IMR-90 (cell line): ENCODE measurements at regions not wholly inside any gene's neighbourhood (a gene's known extent, or its start where the extent isn't known, plus 50 kb on each side); places are given as distances from the start of the nearest gene placed in this dataset.

Experiments
- ATAC-seq: fragments of 200-7000 bp; cut with Tn5 transposase; 2 replicates; pipeline ENCODE4 v1.9.1; 2020; ENCODE audit warnings: low read depth, mild to moderate bottlenecking, moderate library complexity
- BruUV-seq: library from RNA; stranded (reverse); fragments of 400-500 nt; replicated peaks from 2 replicates; lab custom pipeline; 2021; lab: Mats Ljungman, UMichigan
- CTCF ChIA-PET: fragments of 300-600 bp; formaldehyde crosslinking; extraction: SDS; loops from one replicate; lab custom pipeline; 2021; ENCODE audit warnings: antibody characterized with exemption; lab: Yijun Ruan, JAX
- POLR2A ChIA-PET: fragments of 300-600 bp; sonication (Branson Sonifier 250); formaldehyde crosslinking; loops from one replicate; lab custom pipeline; 2022; ENCODE audit warnings: antibody characterized with exemption; ENCODE audit not compliant: unreplicated experiment; lab: Charles Lee
- DNase-seq: peaks from one replicate; pipeline ENCODE4 v3.0.0; 2013
- H2AFZ ChIP-seq: replicated peaks from 2 replicates; pipeline ENCODE3; 2013; ENCODE audit warnings: low read length, mild to moderate bottlenecking; ENCODE audit not compliant: poor library complexity
- H2AK5ac ChIP-seq: 2 replicates; pipeline ENCODE4 v1.6.1; 2013; ENCODE audit warnings: low read depth, low read length, inconsistent platforms
- H2AK9ac ChIP-seq: replicated peaks from 2 replicates; pipeline ENCODE3; 2013; ENCODE audit warnings: mild to moderate bottlenecking, low read depth, low read length, moderate library complexity; ENCODE audit not compliant: poor library complexity
- H2BK120ac ChIP-seq: 2 replicates; pipeline ENCODE4 v1.6.1; 2013; ENCODE audit warnings: low read depth, low read length, inconsistent platforms
- H2BK15ac ChIP-seq: 3 replicates; pipeline ENCODE4 v1.6.1; 2013; ENCODE audit warnings: low read depth, low read length, inconsistent platforms
- H2BK20ac ChIP-seq: 2 replicates; pipeline ENCODE4 v1.6.1; 2013; ENCODE audit warnings: low read depth, mild to moderate bottlenecking, inconsistent platforms, low read length, moderate library complexity
- H2BK5ac ChIP-seq: 2 replicates; pipeline ENCODE4 v1.6.1; 2013; ENCODE audit warnings: mild to moderate bottlenecking, low read depth, low read length, inconsistent platforms; ENCODE audit not compliant: poor library complexity, severe bottlenecking
- H3K14ac ChIP-seq: replicated peaks from 2 replicates; pipeline ENCODE4 v1.6.1; 2013; ENCODE audit warnings: low read depth, low read length, inconsistent platforms
- H3K18ac ChIP-seq: 2 replicates; pipeline ENCODE4 v1.6.1; 2013; ENCODE audit warnings: low read depth, low read length, control low read depth
- H3K23ac ChIP-seq: 2 replicates; pipeline ENCODE4 v1.6.1; 2013; ENCODE audit warnings: low read depth, low read length, inconsistent platforms
- H3K27ac ChIP-seq: 2 replicates; pipeline ENCODE4 v1.5.1; 2013; ENCODE audit warnings: mild to moderate bottlenecking, control low read depth, low read length; ENCODE audit not compliant: insufficient read depth
- H3K27me3 ChIP-seq: 2 replicates; pipeline ENCODE4 v1.6.1; 2013; ENCODE audit warnings: low read length; ENCODE audit not compliant: control insufficient read depth, insufficient read depth
- H3K36me3 ChIP-seq: 2 replicates; pipeline ENCODE4 v1.6.1; 2013; ENCODE audit warnings: low read length, mixed read lengths; ENCODE audit not compliant: control insufficient read depth, insufficient read depth
- H3K4ac ChIP-seq: 2 replicates; pipeline ENCODE4 v1.6.1; 2013; ENCODE audit warnings: low read depth, low read length, inconsistent platforms
- H3K4me1 ChIP-seq: 2 replicates; pipeline ENCODE4 v1.6.1; 2013; ENCODE audit warnings: low read length, mixed read lengths; ENCODE audit not compliant: control insufficient read depth, insufficient read depth
- H3K4me2 ChIP-seq: 2 replicates; pipeline ENCODE4 v1.6.1; 2013; ENCODE audit warnings: low read depth, mild to moderate bottlenecking, control low read depth, low read length, moderate library complexity
- H3K4me3 ChIP-seq: 2 replicates; pipeline ENCODE4 v1.5.1; 2013; ENCODE audit warnings: low read depth, mild to moderate bottlenecking, control low read depth, low read length, moderate library complexity; ENCODE audit not compliant: insufficient read depth
- H3K56ac ChIP-seq: 2 replicates; pipeline ENCODE4 v1.6.1; 2013; ENCODE audit warnings: low read length, inconsistent platforms; ENCODE audit not compliant: insufficient read depth; ENCODE audit errors: extremely low read depth
- H3K79me1 ChIP-seq, 2 experiments: 2 replicates each; pipeline ENCODE4 v1.6.1; 2013; ENCODE audit warnings: low read length in 2 of 2, inconsistent platforms in 1 of 2, low read depth in 1 of 2
- H3K9ac ChIP-seq: 2 replicates; pipeline ENCODE4 v1.6.1; 2013; ENCODE audit warnings: low read depth, low read length, control low read depth
- H3K9me1 ChIP-seq: 2 replicates; pipeline ENCODE4 v1.6.1; 2013; ENCODE audit warnings: low read length, inconsistent platforms; ENCODE audit not compliant: insufficient read depth
- H3K9me3 ChIP-seq: 2 replicates; pipeline ENCODE4 v1.6.1; 2013; ENCODE audit warnings: low read length; ENCODE audit not compliant: control insufficient read depth, insufficient read depth
- H4K20me1 ChIP-seq: 2 replicates; pipeline ENCODE4 v1.6.1; 2013; ENCODE audit warnings: low read length, inconsistent platforms; ENCODE audit not compliant: insufficient read depth
- H4K5ac ChIP-seq: 2 replicates; pipeline ENCODE4 v1.6.1; 2013; ENCODE audit warnings: mild to moderate bottlenecking, low read depth, low read length, control low read depth
- H4K8ac ChIP-seq, 2 experiments: 2 replicates each; pipeline ENCODE4 v1.6.1; 2013; ENCODE audit warnings: low read depth in 2 of 2, low read length in 2 of 2, control low read depth in 1 of 2, inconsistent platforms in 1 of 2
- H4K91ac ChIP-seq: 2 replicates; pipeline ENCODE4 v1.6.1; 2013; ENCODE audit warnings: low read depth, low read length, inconsistent platforms; ENCODE audit not compliant: insufficient read depth
- BHLHE40 ChIP-seq: fragments of 150-350 bp; IDR thresholded peaks from 2 replicates; pipeline ENCODE4 v1.6.1; 2016; ENCODE audit warnings: mild to moderate bottlenecking, low read depth, low read length
- CHD1 ChIP-seq: IDR thresholded peaks from 2 replicates; pipeline ENCODE4 v1.6.1; 2012; ENCODE audit warnings: low read depth, low read length, improper control_type of control experiment
- CTCF ChIP-seq: conservative IDR thresholded peaks from 2 replicates; pipeline ENCODE4 v1.5.1; 2012; ENCODE audit warnings: mild to moderate bottlenecking, low read depth, low read length, improper control_type of control experiment
- FOS ChIP-seq: fragments of 150-350 bp; IDR thresholded peaks from 2 replicates; pipeline ENCODE4 v1.6.1; 2016; ENCODE audit warnings: low read depth, low read length
- MAFK ChIP-seq: IDR thresholded peaks from 2 replicates; pipeline ENCODE4 v1.6.1; 2012; ENCODE audit warnings: low read depth, low read length, improper control_type of control experiment
- MAZ ChIP-seq: IDR thresholded peaks from 2 replicates; pipeline ENCODE4 v1.6.1; 2012; ENCODE audit warnings: low read depth, mild to moderate bottlenecking, low read length, improper control_type of control experiment, moderate library complexity, borderline replicate concordance
- MXI1 ChIP-seq: IDR thresholded peaks from 2 replicates; pipeline ENCODE4 v1.6.1; 2012; ENCODE audit warnings: low read depth, mild to moderate bottlenecking, low read length, moderate library complexity, borderline replicate concordance
- POLR2A ChIP-seq: IDR thresholded peaks from 2 replicates; pipeline ENCODE4 v1.6.1; 2012; ENCODE audit warnings: mild to moderate bottlenecking, low read depth, low read length
- USF2 ChIP-seq: fragments of 150-350 bp; IDR thresholded peaks from 2 replicates; pipeline ENCODE4 v1.6.1; 2017; ENCODE audit warnings: mild to moderate bottlenecking, antibody characterized with exemption, low read length, low read depth
- WGBS, 2 experiments: methylation state at CpG; one replicate each; pipeline versions ENCODE4 v1.1.5 to v1.1.7; 2013; ENCODE audit warnings: missing lambda C conversion rate in 2 of 2; ENCODE audit not compliant: insufficient read length in 1 of 2; ENCODE audit errors: extremely low coverage in 2 of 2; 5-methylcytosine and 5-hydroxymethylcytosine counted together
- dilution Hi-C: fragments of 300-500 bp; cut with HindIII; formaldehyde crosslinking; loops from one replicate; pipeline ENCODE4 v1.14.3; 2018; ENCODE audit warnings: low sequenced_read_pairs; ENCODE audit not compliant: unreplicated experiment
- in situ Hi-C: fragments of 300-500 bp; cut with MboI; formaldehyde crosslinking; loops from 3 replicates; pipeline ENCODE4 v1.14.3; 2019; ENCODE audit warnings: low sequenced_read_pairs, inconsistent platforms, mixed read lengths
- intact Hi-C: fragments of 100-400 bp; cut with micrococcal nuclease; formaldehyde crosslinking; loops from 2 replicates; pipeline ENCODE4 v1.10.0; 2022

GRCh38 chr15:91776104-91776503 is 77.4 kb upstream of the SLCO3A1 start:
- H3K36me3 ChIP-seq, result no peaks in the 10 kb centered on the region
- H3K4ac ChIP-seq, result no peak overlapping the region
- no peak overlapping the region for H3K9ac ChIP-seq
- intact Hi-C loops, result no loop called here
- ChIA-PET POLR2A (no interaction called here), CTCF (no interaction called here)
- no peaks in the 10 kb centered on the region for H3K9me1 ChIP-seq
- no peak overlapping the region for H2AK9ac ChIP-seq
- no peak for TF ChIP-seq MAFK
- TF ChIP-seq MAZ, result no peak
- no peak for TF ChIP-seq MXI1
- no peak for TF ChIP-seq BHLHE40
- TF ChIP-seq USF2, result no peak
- no peak for TF ChIP-seq FOS
- no peak for TF ChIP-seq POLR2A
- no peak for TF ChIP-seq CTCF
- TF ChIP-seq CHD1, result no peak
- H3K14ac ChIP-seq, result no peak overlapping the region
- H2AFZ ChIP-seq, result no peak overlapping the region
- whole genome bisulfite sequencing, 2 experiments, result no CpG with 5 or more reads among the region's 4 CpGs
- no peak overlapping the region for H2BK5ac ChIP-seq
- H2AK5ac ChIP-seq, result no peak overlapping the region
- no peak overlapping the region for H4K91ac ChIP-seq
- no peak overlapping the region for H3K4me2 ChIP-seq
- DNase-seq, result no peak
- H3K23ac ChIP-seq, result no peak overlapping the region
- H3K27ac ChIP-seq, result no peak overlapping the region
- H2BK120ac ChIP-seq, result no peak overlapping the region
- in situ Hi-C loops, result no loop called here
- no peaks in the 10 kb centered on the region for H4K20me1 ChIP-seq
- no peak overlapping the region for H2BK20ac ChIP-seq
- no TSS peak for BruUV-seq
- no peaks in the 10 kb centered on the region for H3K9me3 ChIP-seq
- no peak for ATAC-seq
- H2BK15ac ChIP-seq, result no peak overlapping the region
- no peaks in the 10 kb centered on the region for H3K4me1 ChIP-seq
- no peak overlapping the region for H4K5ac ChIP-seq
- no peak overlapping the region for H3K56ac ChIP-seq
- H3K18ac ChIP-seq, result no peak overlapping the region
- no peak overlapping the region for H3K4me3 ChIP-seq
- H3K79me1 ChIP-seq, result no peaks in the 10 kb centered on the region
- H4K8ac ChIP-seq, result no peak overlapping the region
- H3K27me3 ChIP-seq, result no peaks in the 10 kb centered on the region
- dilution Hi-C loops, result no loop called here
